Nephron (organoid): ENCODE measurements at regions not wholly inside any gene's neighbourhood (a gene's known extent, or its start where the extent isn't known, plus 50 kb on each side); places are given as distances from the start of the nearest gene placed in this dataset.

Source experiments
- H3K27ac Mint-ChIP-seq, 3 experiments: 2 replicates each; pipeline ENCODE4 v1.8.0; 2020; ENCODE audit warnings: mixed read lengths in 3 of 3, mild to moderate bottlenecking in 2 of 3, moderate library complexity in 1 of 3
- H3K27me3 Mint-ChIP-seq: 2 replicates; pipeline ENCODE4 v1.8.0; 2021; ENCODE audit warnings: low read depth, mild to moderate bottlenecking, moderate library complexity, mixed read lengths
- H3K36me3 Mint-ChIP-seq: 2 replicates; pipeline ENCODE4 v1.8.0; 2020; ENCODE audit warnings: low read depth, mixed read lengths
- H3K4me1 Mint-ChIP-seq: 2 replicates; pipeline ENCODE4 v1.8.0; 2020; ENCODE audit warnings: mixed read lengths
- H3K4me3 Mint-ChIP-seq, 3 experiments: 2 replicates each; pipeline ENCODE4 v1.8.0; 2020; ENCODE audit warnings: mild to moderate bottlenecking in 3 of 3, mixed read lengths in 3 of 3, moderate library complexity in 2 of 3
- H3K9me3 Mint-ChIP-seq: 2 replicates; pipeline ENCODE4 v1.8.0; 2020; ENCODE audit warnings: mixed read lengths
- TF ChIP-seq, protein P1 (sequence below), 3 experiments: fragments of 200-600 bp; sonication (generic); IDR thresholded peaks; one replicate each; pipeline ENCODE4 v1.5.0; 2021; ENCODE audit warnings: antibody characterized with exemption in 3 of 3; ENCODE audit not compliant: unreplicated experiment in 3 of 3

DNA sequence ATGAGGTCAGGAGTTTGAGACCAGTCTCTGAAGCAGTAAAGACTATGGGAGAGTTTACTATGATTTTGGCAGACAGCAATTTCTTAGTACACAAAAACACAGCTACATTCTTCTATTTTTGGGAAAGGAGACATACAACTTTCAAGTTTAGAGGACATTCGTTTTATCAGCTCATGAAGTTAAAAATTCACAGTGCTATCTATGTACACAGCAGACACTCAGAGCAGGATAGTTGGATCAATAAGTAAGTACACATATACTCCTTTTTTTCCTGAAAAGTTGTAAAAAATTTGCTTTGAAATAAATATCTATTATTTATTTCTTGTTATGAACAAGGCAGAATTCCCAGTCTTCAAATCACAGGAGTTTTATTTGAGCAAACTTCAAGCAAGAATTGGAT, 159.7 kb downstream of the SERPINI1 start:
- H3K27ac Mint-ChIP-seq, result no peak overlapping the region
- no peaks in the 10 kb centered on the region for H3K9me3 Mint-ChIP-seq
- H3K27me3 Mint-ChIP-seq, result no peaks in the 10 kb centered on the region
- H3K4me3 Mint-ChIP-seq, result no peak overlapping the region
- no peaks in the 10 kb centered on the region for H3K36me3 Mint-ChIP-seq
- TF ChIP-seq, protein P1, sequence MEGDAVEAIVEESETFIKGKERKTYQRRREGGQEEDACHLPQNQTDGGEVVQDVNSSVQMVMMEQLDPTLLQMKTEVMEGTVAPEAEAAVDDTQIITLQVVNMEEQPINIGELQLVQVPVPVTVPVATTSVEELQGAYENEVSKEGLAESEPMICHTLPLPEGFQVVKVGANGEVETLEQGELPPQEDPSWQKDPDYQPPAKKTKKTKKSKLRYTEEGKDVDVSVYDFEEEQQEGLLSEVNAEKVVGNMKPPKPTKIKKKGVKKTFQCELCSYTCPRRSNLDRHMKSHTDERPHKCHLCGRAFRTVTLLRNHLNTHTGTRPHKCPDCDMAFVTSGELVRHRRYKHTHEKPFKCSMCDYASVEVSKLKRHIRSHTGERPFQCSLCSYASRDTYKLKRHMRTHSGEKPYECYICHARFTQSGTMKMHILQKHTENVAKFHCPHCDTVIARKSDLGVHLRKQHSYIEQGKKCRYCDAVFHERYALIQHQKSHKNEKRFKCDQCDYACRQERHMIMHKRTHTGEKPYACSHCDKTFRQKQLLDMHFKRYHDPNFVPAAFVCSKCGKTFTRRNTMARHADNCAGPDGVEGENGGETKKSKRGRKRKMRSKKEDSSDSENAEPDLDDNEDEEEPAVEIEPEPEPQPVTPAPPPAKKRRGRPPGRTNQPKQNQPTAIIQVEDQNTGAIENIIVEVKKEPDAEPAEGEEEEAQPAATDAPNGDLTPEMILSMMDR (IDR thresholded peaks at IDR 0.05; ENCODE audit: unreplicated experiment in 3 of 3), result no peak
- H3K4me1 Mint-ChIP-seq, result no peaks in the 10 kb centered on the region

GRCh38 chr3:167892205-167892604, 156.7 kb downstream of the SERPINI1 start:
- no peak overlapping the region for H3K27ac Mint-ChIP-seq
- no peaks in the 10 kb centered on the region for H3K4me1 Mint-ChIP-seq
- TF ChIP-seq, protein P1 (IDR thresholded peaks at IDR 0.05; ENCODE audit: unreplicated experiment in 3 of 3), result no peak
- no peak overlapping the region for H3K4me3 Mint-ChIP-seq
- no peaks in the 10 kb centered on the region for H3K36me3 Mint-ChIP-seq
- H3K9me3 Mint-ChIP-seq, result no peaks in the 10 kb centered on the region
- no peaks in the 10 kb centered on the region for H3K27me3 Mint-ChIP-seq

- Mint-ChIP-seq H3K9me3 (no peaks in the 10 kb centered on the region), H3K4me3 (no peak overlapping the region), H3K27me3 (no peaks in the 10 kb centered on the region), H3K36me3 (no peaks in the 10 kb centered on the region), H3K4me1 (peaks cover 15% of the 10 kb centered on the region), H3K27ac (peak overlapping the region; percentile 39 to 80 (median 42))
- TF ChIP-seq, protein P1 (IDR thresholded peaks at IDR 0.05; ENCODE audit: unreplicated experiment in 3 of 3), result no peak
Measured at GRCh38 chr3:167887096-167887495, 151.6 kb downstream of the SERPINI1 start.

- Mint-ChIP-seq H3K4me3 (no peak overlapping the region), H3K36me3 (no peaks in the 10 kb centered on the region), H3K9me3 (no peaks in the 10 kb centered on the region), H3K4me1 (peaks cover 19% of the 10 kb centered on the region), H3K27me3 (no peaks in the 10 kb centered on the region), H3K27ac (peak overlapping the region in 2 of 3 experiments; percentile 42 to 80)
- TF ChIP-seq, protein P1 (IDR thresholded peaks at IDR 0.05; ENCODE audit: unreplicated experiment in 3 of 3), result no peak
Measured at GRCh38 chr3:167886690-167887089, 151.2 kb downstream of the SERPINI1 start.

DNA sequence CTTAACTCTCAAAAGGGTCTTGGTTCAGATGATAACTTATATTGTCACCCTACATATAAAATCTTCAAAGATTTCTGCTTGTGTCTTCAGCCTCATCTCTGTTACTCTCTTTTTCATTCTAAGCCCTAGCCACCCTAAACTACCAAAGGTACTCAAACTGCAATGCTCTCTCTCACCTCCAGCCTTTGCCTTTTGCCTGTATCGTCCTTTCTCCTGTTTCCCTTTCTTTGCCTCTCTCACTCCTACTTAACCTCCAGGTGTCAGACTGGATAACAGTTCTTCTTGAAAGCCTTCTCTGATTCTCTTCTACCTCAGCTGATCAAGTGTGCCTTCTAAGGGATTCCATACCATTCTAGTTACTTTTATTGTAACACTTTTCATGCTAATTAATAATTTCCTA, 149.8 kb downstream of the SERPINI1 start:
- no peak overlapping the region for H3K4me3 Mint-ChIP-seq
- TF ChIP-seq, protein P1 (IDR thresholded peaks at IDR 0.05; ENCODE audit: unreplicated experiment in 3 of 3), result no peak
- H3K27ac Mint-ChIP-seq, result no peak overlapping the region
- H3K36me3 Mint-ChIP-seq, result no peaks in the 10 kb centered on the region
- no peaks in the 10 kb centered on the region for H3K9me3 Mint-ChIP-seq
- H3K27me3 Mint-ChIP-seq, result no peaks in the 10 kb centered on the region
- H3K4me1 Mint-ChIP-seq, result peaks cover 28% of the 10 kb centered on the region

DNA sequence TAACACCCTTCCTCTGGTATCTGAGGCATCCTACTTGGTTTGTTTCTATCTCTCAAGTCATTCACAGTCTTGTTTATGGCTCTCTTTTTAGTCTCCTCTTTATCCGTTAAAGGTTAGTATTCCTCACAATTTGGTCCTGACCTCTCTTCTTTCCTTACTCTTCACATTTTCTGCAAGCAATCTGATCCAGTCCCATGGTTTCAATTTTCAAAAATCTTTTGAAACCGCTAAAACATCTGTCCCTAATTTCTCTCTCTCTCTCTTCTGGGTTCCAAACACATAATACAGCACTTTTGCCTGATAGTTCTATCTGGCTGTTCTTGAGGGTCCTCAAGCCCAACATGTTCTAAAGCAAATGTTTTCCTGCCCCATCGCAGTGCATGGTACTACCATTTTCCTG, 149.0 kb downstream of the SERPINI1 start:
- peaks cover 28% of the 10 kb centered on the region for H3K4me1 Mint-ChIP-seq
- H3K27me3 Mint-ChIP-seq, result no peaks in the 10 kb centered on the region
- TF ChIP-seq, protein P1 (IDR thresholded peaks at IDR 0.05; ENCODE audit: unreplicated experiment in 3 of 3), result no peak
- H3K36me3 Mint-ChIP-seq, result no peaks in the 10 kb centered on the region
- H3K9me3 Mint-ChIP-seq, result no peaks in the 10 kb centered on the region
- H3K27ac Mint-ChIP-seq, result no peak overlapping the region
- no peak overlapping the region for H3K4me3 Mint-ChIP-seq
